Neuronal stem cell (in vitro differentiated cells): ENCODE measurements at regions not wholly inside any gene's neighbourhood (a gene's known extent, or its start where the extent isn't known, plus 50 kb on each side); places are given as distances from the start of the nearest gene placed in this dataset.

Source experiments
- DNase-seq: peaks from one replicate; pipeline ENCODE4 v3.0.0-alpha.2; 2013; ENCODE audit warnings: low spot score
- H2AFZ ChIP-seq: one replicate; pipeline ENCODE4 v1.6.1; 2013; ENCODE audit warnings: mild to moderate bottlenecking, low read length, inconsistent platforms
- H2AK5ac ChIP-seq: 2 replicates; pipeline ENCODE4 v1.6.1; 2013; ENCODE audit warnings: low read depth, mild to moderate bottlenecking, inconsistent platforms, low read length, moderate library complexity, mixed read lengths
- H2BK120ac ChIP-seq: 2 replicates; pipeline ENCODE4 v1.6.1; 2013; ENCODE audit warnings: low read depth, mild to moderate bottlenecking, inconsistent platforms, low read length, moderate library complexity, mixed read lengths
- H2BK12ac ChIP-seq: one replicate; pipeline ENCODE4 v1.6.1; 2013; ENCODE audit warnings: low read length, inconsistent platforms
- H2BK15ac ChIP-seq: 2 replicates; pipeline ENCODE4 v1.6.1; 2013; ENCODE audit warnings: mild to moderate bottlenecking, low read length, inconsistent platforms, mixed read lengths
- H2BK5ac ChIP-seq: one replicate; pipeline ENCODE4 v1.6.1; 2013; ENCODE audit warnings: inconsistent platforms, mild to moderate bottlenecking, low read length, moderate library complexity
- H3K14ac ChIP-seq: one replicate; pipeline ENCODE4 v1.6.1; 2013; ENCODE audit warnings: low read length, inconsistent platforms
- H3K18ac ChIP-seq: 2 replicates; pipeline ENCODE4 v1.6.1; 2013; ENCODE audit warnings: low read length, inconsistent platforms
- H3K23ac ChIP-seq: 2 replicates; pipeline ENCODE4 v1.6.1; 2013; ENCODE audit warnings: low read depth, mild to moderate bottlenecking, mixed read lengths, low read length, inconsistent platforms; ENCODE audit not compliant: poor library complexity
- H3K27ac ChIP-seq: replicated peaks from 3 replicates; pipeline ENCODE4 v1.5.1; 2013; ENCODE audit warnings: low read length, inconsistent platforms
- H3K27me3 ChIP-seq, 3 experiments: 2 replicates each; pipeline ENCODE4 v1.6.1; 2013; ENCODE audit warnings: low read length in 3 of 3, mild to moderate bottlenecking in 2 of 3, inconsistent platforms in 1 of 3, low read depth in 1 of 3, mixed read lengths in 1 of 3, moderate library complexity in 1 of 3; ENCODE audit not compliant: control insufficient read depth in 3 of 3, insufficient read depth in 3 of 3
- H3K36me3 ChIP-seq, 2 donors: replicated peaks in 1 of 2; 2 replicates each; pipeline ENCODE4 v1.6.1; 2013; ENCODE audit warnings: low read length in 2 of 2; ENCODE audit not compliant: control insufficient read depth in 2 of 2, insufficient read depth in 2 of 2
- H3K4ac ChIP-seq: 2 replicates; pipeline ENCODE4 v1.6.1; 2013; ENCODE audit warnings: inconsistent platforms, mild to moderate bottlenecking, low read length, moderate library complexity
- H3K4me1 ChIP-seq, 2 donors: 1 replicate in 1 of 2; 2 replicates in 1 of 2; pipeline ENCODE4 v1.6.1; 2013; ENCODE audit warnings: low read length in 2 of 2, low read depth in 1 of 2; ENCODE audit not compliant: control insufficient read depth in 2 of 2, insufficient read depth in 1 of 2
- H3K4me2 ChIP-seq: one replicate; pipeline ENCODE4 v1.6.1; 2013; ENCODE audit warnings: mild to moderate bottlenecking, low read length, inconsistent platforms; ENCODE audit not compliant: insufficient read depth, poor library complexity, severe bottlenecking
- H3K4me3 ChIP-seq, 2 donors: 2 replicates each; pipeline ENCODE4 v1.5.1; 2013; ENCODE audit warnings: low read length in 2 of 2, mild to moderate bottlenecking in 2 of 2, inconsistent platforms in 1 of 2, moderate library complexity in 1 of 2
- H3K79me1 ChIP-seq: one replicate; pipeline ENCODE4 v1.6.1; 2013; ENCODE audit warnings: low read depth, mild to moderate bottlenecking, inconsistent platforms, low read length, moderate library complexity
- H3K9ac ChIP-seq: one replicate; pipeline ENCODE4 v1.6.1; 2013; ENCODE audit warnings: mild to moderate bottlenecking, low read depth, low read length, inconsistent platforms; ENCODE audit not compliant: poor library complexity
- H3K9me3 ChIP-seq, 2 donors: replicated peaks in 1 of 2; 2 replicates each; pipeline versions ENCODE3 to v1.6.1; 2013; ENCODE audit warnings: low read length in 2 of 2, mild to moderate bottlenecking in 2 of 2, inconsistent platforms in 1 of 2, low read depth in 1 of 2, mixed read lengths in 1 of 2, moderate library complexity in 1 of 2; ENCODE audit not compliant: control insufficient read depth in 2 of 2, insufficient read depth in 1 of 2
- H4K8ac ChIP-seq: one replicate; pipeline ENCODE4 v1.6.1; 2013; ENCODE audit warnings: low read depth, mild to moderate bottlenecking, inconsistent platforms, low read length, moderate library complexity
- H4K91ac ChIP-seq: one replicate; pipeline ENCODE4 v1.6.1; 2013; ENCODE audit warnings: low read length, low read depth, mild to moderate bottlenecking, inconsistent platforms; ENCODE audit not compliant: poor library complexity
- WGBS, 2 donors: extraction: QIAGEN DNeasy Blood & Tissue Kit; methylation state at CpG; one replicate each; pipeline ENCODE4 v1.1.7; 2013; ENCODE audit warnings: missing lambda C conversion rate in 2 of 2, mixed read lengths in 1 of 2; ENCODE audit not compliant: insufficient read length in 2 of 2, insufficient replicate concordance in 1 of 2; ENCODE audit errors: extremely low coverage in 2 of 2; 5-methylcytosine and 5-hydroxymethylcytosine counted together

DNA sequence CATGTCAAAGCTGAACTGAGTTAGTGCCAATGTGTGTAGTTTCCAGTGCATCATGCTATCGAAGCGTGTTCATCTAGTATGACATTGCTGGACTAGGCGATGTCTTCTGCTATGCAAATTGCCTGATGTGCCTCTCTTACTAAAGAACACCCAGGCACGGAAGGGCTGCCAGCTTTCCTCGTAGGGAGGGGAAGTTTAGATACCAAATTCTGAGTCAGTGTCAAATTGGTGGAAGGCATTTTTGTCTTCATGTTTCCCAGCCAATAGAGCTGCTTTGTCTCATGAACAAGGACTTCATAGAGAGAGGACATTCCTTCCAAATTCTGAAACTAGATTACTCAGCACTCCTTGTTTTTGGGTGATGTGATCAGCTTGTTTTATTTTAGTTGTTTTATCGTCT is 320.1 kb downstream of the BTBD3 start:
- H3K4me3 ChIP-seq, result no peak overlapping the region
- H3K4ac ChIP-seq, result no peak overlapping the region
- H3K4me2 ChIP-seq, result no peak overlapping the region
- H4K91ac ChIP-seq, result no peak overlapping the region
- H3K23ac ChIP-seq, result no peak overlapping the region
- no peak overlapping the region for H2BK5ac ChIP-seq
- no peak overlapping the region for H2AK5ac ChIP-seq
- H2AFZ ChIP-seq, result no peak overlapping the region
- no peak overlapping the region for H2BK15ac ChIP-seq
- no peak overlapping the region for H3K27ac ChIP-seq
- WGBS, 2 donors, result no CpG with 5 or more reads among the region's 6 CpGs
- no peaks in the 10 kb centered on the region for H3K9me3 ChIP-seq
- H3K27me3 ChIP-seq, result no peaks in the 10 kb centered on the region
- no peak overlapping the region for H3K9ac ChIP-seq
- no peak for DNase-seq
- H2BK12ac ChIP-seq, result no peak overlapping the region
- H2BK120ac ChIP-seq, result no peak overlapping the region
- H3K4me1 ChIP-seq, result no peaks in the 10 kb centered on the region
- H3K14ac ChIP-seq, result no peak overlapping the region
- no peak overlapping the region for H4K8ac ChIP-seq
- no peak overlapping the region for H3K18ac ChIP-seq
- no peaks in the 10 kb centered on the region for H3K36me3 ChIP-seq
- no peaks in the 10 kb centered on the region for H3K79me1 ChIP-seq

DNA sequence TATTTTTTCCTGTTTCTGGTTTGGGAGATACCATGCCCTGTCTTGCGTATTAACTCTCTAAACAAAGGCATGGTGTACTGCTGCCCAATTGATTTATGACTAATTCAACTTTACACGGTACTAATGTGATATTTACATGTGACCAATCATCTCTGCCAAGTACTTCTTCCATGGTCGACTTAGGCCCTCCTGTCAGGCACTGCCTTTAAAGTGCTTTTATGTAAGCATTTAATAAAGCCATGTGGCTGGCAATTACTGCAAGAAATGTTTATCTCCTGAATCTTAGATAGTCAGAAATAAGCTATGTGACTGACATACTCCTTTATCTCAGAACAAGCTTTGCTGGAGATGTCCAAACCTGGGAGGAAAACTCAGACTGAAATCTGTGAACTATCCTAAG is 323.4 kb downstream of the BTBD3 start:
- H4K8ac ChIP-seq, result no peak overlapping the region
- H3K27ac ChIP-seq, result no peak overlapping the region
- no peak overlapping the region for H2BK15ac ChIP-seq
- no peak overlapping the region for H3K18ac ChIP-seq
- H3K9me3 ChIP-seq, result no peaks in the 10 kb centered on the region
- no CpG with 5 or more reads among the region's 3 CpGs for WGBS, 2 donors
- H2AFZ ChIP-seq, result no peak overlapping the region
- H2BK12ac ChIP-seq, result no peak overlapping the region
- H3K23ac ChIP-seq, result no peak overlapping the region
- no peak overlapping the region for H3K14ac ChIP-seq
- H3K79me1 ChIP-seq, result no peaks in the 10 kb centered on the region
- no peak for DNase-seq
- no peak overlapping the region for H2BK5ac ChIP-seq
- no peak overlapping the region for H4K91ac ChIP-seq
- no peak overlapping the region for H2AK5ac ChIP-seq
- H3K9ac ChIP-seq, result no peak overlapping the region
- no peak overlapping the region for H3K4ac ChIP-seq
- H3K4me2 ChIP-seq, result no peak overlapping the region
- no peaks in the 10 kb centered on the region for H3K4me1 ChIP-seq
- H2BK120ac ChIP-seq, result no peak overlapping the region
- no peaks in the 10 kb centered on the region for H3K27me3 ChIP-seq
- H3K4me3 ChIP-seq, result no peak overlapping the region
- no peaks in the 10 kb centered on the region for H3K36me3 ChIP-seq

DNA sequence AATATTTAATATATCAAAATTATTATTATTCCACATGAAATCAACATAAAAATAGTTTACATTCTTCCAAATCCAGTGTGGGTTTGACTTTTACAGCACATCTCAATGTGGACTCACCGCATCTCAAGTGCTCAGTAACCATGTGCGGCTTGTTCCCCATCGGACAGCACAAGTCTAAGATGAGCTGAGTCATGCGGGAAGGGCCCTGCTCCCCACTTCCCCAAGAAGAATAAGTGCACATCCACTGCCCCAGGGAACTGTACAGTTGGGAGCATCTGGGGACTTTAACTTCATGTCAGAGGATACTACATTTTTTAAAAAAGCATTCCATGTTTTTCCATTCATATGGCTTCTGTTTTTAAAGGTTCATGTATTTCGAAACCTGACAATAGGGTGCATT is 325.6 kb downstream of the BTBD3 start:
- Histone ChIP-seq H2BK12ac (no peak overlapping the region), H3K27ac (no peak overlapping the region), H2AFZ (no peak overlapping the region), H3K14ac (no peak overlapping the region), H3K36me3 (no peaks in the 10 kb centered on the region), H3K18ac (no peak overlapping the region), H3K9me3 (no peaks in the 10 kb centered on the region), H3K79me1 (no peaks in the 10 kb centered on the region), H2AK5ac (no peak overlapping the region), H4K91ac (no peak overlapping the region), H3K27me3 (no peaks in the 10 kb centered on the region), H2BK120ac (no peak overlapping the region), H2BK15ac (no peak overlapping the region), H3K9ac (no peak overlapping the region), H3K4me1 (no peaks in the 10 kb centered on the region), H3K4ac (no peak overlapping the region), H4K8ac (no peak overlapping the region), H3K4me3 (no peak overlapping the region), H3K4me2 (no peak overlapping the region), H3K23ac (no peak overlapping the region), H2BK5ac (no peak overlapping the region)
- DNase-seq, result no peak
- no CpG with 5 or more reads among the region's 5 CpGs for WGBS, 2 donors

DNA sequence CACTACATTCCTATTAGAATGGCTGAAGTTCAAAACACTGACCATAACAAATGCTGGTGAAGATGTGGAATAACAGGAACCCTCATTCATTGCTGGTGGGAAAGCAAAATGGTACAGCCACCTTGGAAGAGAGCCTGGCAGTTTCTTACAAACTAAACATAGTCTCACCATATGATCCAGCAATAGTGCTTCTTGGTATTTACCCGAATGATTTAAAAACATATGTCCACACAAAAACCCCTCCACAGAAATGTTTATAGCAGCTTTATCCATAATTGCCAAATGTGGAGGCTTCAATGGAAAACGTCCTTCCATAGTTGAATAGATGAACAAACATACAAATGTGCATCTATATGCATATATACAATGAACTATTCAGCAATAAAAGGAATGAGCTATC is 330.8 kb downstream of the BTBD3 start:
- Histone ChIP-seq H2BK120ac (no peak overlapping the region), H3K27ac (no peak overlapping the region), H3K23ac (no peak overlapping the region), H3K79me1 (no peaks in the 10 kb centered on the region), H3K9ac (no peak overlapping the region), H4K8ac (no peak overlapping the region), H3K18ac (no peak overlapping the region), H2BK12ac (no peak overlapping the region), H2AFZ (no peak overlapping the region), H3K36me3 (no peaks in the 10 kb centered on the region), H4K91ac (no peak overlapping the region), H3K4me1 (no peaks in the 10 kb centered on the region), H3K27me3 (no peaks in the 10 kb centered on the region), H3K9me3 (no peaks in the 10 kb centered on the region), H3K4me2 (no peak overlapping the region), H2BK5ac (no peak overlapping the region), H2AK5ac (no peak overlapping the region), H2BK15ac (no peak overlapping the region), H3K14ac (no peak overlapping the region), H3K4ac (no peak overlapping the region), H3K4me3 (no peak overlapping the region)
- DNase-seq, result no peak
- WGBS, 2 donors, result no CpG with 5 or more reads among the region's 2 CpGs
